ENCODE measurements at regions not wholly inside any gene's neighbourhood (a gene's known extent, or its start where the extent isn't known, plus 50 kb on each side); places are given as distances from the start of the nearest gene placed in this dataset.

- H3K36me3 ChIP-seq (ENCODE audit: insufficient read depth, low read length): no peaks in the 10 kb centered on the region
- POLR2A ChIA-PET (ENCODE audit: partially characterized antibody): interaction anchor here (0.8 to 3.6 kb wide), 23 partner anchors 10 to 189 kb away, joined by 3 to 19 read pairs (median 5); partner anchors contain the start of gene ZNF217
These were observed 157.4 kb upstream of the ZNF217 start for GRCh38 chr20:53750827-53751619.

GRCh38 chr20:53749499-53749898 lies 155.9 kb upstream of the ZNF217 start:
- CTCF ChIA-PET (ENCODE audit: partially characterized antibody): interaction anchor here (0.9 to 1.2 kb wide), 3 partner anchors 10 to 190 kb away, joined by 3 to 5 read pairs (median 4); no protein-coding TSS in a partner anchor
- H3K27me3 Mint-ChIP-seq: no peaks in the 10 kb centered on the region
- no peak overlapping the region for H3K4me3 Mint-ChIP-seq
- no peaks in the 10 kb centered on the region for H3K36me3 Mint-ChIP-seq
- no peaks in the 10 kb centered on the region for H3K27me3 ChIP-seq (ENCODE audit: insufficient read depth, low read length)
- peak overlapping the region in 6 of 7 donors; percentile 36 to 69 (median 51) for H3K27ac Mint-ChIP-seq
- no peaks in the 10 kb centered on the region for H3K9me3 Mint-ChIP-seq
- no peak overlapping the region for H3K4me3 ChIP-seq (ENCODE audit: low read length in 2 of 2)
- H3K4me1 ChIP-seq (ENCODE audit: insufficient read depth, low read length): peaks cover 48% of the 10 kb centered on the region
- no peak overlapping the region for H3K27ac ChIP-seq (ENCODE audit: low read depth, low read length)
- no peak for DNase-seq
- H3K4me1 Mint-ChIP-seq: peaks cover 43 to 57% (median 52%) of the 10 kb centered on the region in 4 donors
- POLR2A ChIA-PET (ENCODE audit: partially characterized antibody): interaction anchor here (1.0 to 3.6 kb wide), 5 partner anchors 9 to 107 kb away, joined by 3 to 19 read pairs (median 4); no protein-coding TSS in a partner anchor
- H3K9me3 ChIP-seq (ENCODE audit: control insufficient read depth in 1 of 2, low read length in 2 of 2): no peaks in the 10 kb centered on the region
- no peaks in the 10 kb centered on the region for H3K36me3 ChIP-seq (ENCODE audit: insufficient read depth, low read length)
- intact Hi-C loops (cut with micrococcal nuclease): no loop called here

More at GRCh38 chr20:53750827-53751619, 157.4 kb upstream of the ZNF217 start:
- H3K4me1 Mint-ChIP-seq: peaks cover 48 to 72% (median 63%) of the 10 kb centered on the region in 4 donors
- no peaks in the 10 kb centered on the region for H3K36me3 Mint-ChIP-seq
- intact Hi-C loops (cut with micrococcal nuclease): loop anchor here (1.0 to 5.0 kb wide), 6 partner anchors 44 to 173 kb away; no protein-coding TSS in a partner anchor
- H3K27ac ChIP-seq (ENCODE audit: low read depth, low read length): peak overlapping the region; percentile 55
- no peaks in the 10 kb centered on the region for H3K27me3 Mint-ChIP-seq
- H3K9me3 Mint-ChIP-seq: no peaks in the 10 kb centered on the region
- peak overlapping the region; percentile 86 to 98 (median 95) for H3K27ac Mint-ChIP-seq
- H3K4me1 ChIP-seq (ENCODE audit: insufficient read depth, low read length): peaks cover 63% of the 10 kb centered on the region
- peak in 4 of 5 donors; percentile 28 to 54 (median 40) for DNase-seq
- no peaks in the 10 kb centered on the region for H3K27me3 ChIP-seq (ENCODE audit: insufficient read depth, low read length)
- H3K4me3 Mint-ChIP-seq: peak overlapping the region in 7 of 8 donors; percentile 52 to 82 (median 76)
- no peaks in the 10 kb centered on the region for H3K9me3 ChIP-seq (ENCODE audit: control insufficient read depth in 1 of 2, low read length in 2 of 2)
- H3K4me3 ChIP-seq (ENCODE audit: low read length in 2 of 2): no peak overlapping the region
- CTCF ChIA-PET (ENCODE audit: partially characterized antibody): interaction anchor here (0.7 to 0.8 kb wide), 4 partner anchors 10 to 165 kb away, joined by 3 to 4 read pairs (median 3); no protein-coding TSS in a partner anchor

GRCh38 chr20:53748821-53749421 lies 155.3 kb upstream of the ZNF217 start:
- Histone ChIP-seq H3K9me3 (ENCODE audit: control insufficient read depth in 1 of 2, low read length in 2 of 2) (no peaks in the 10 kb centered on the region), H3K27me3 (ENCODE audit: insufficient read depth, low read length) (no peaks in the 10 kb centered on the region), H3K4me1 (ENCODE audit: insufficient read depth, low read length) (peaks cover 42% of the 10 kb centered on the region), H3K36me3 (ENCODE audit: insufficient read depth, low read length) (no peaks in the 10 kb centered on the region), H3K27ac (ENCODE audit: low read depth, low read length) (no peak overlapping the region), H3K4me3 (ENCODE audit: low read length in 2 of 2) (no peak overlapping the region)
- no peaks in the 10 kb centered on the region for H3K27me3 Mint-ChIP-seq
- H3K4me3 Mint-ChIP-seq: peak overlapping the region in 1 of 8 donors; percentile 5
- ChIA-PET CTCF (ENCODE audit: partially characterized antibody) (interaction anchor here (0.9 to 1.2 kb wide), 3 partner anchors 9 to 191 kb away, joined by 3 to 5 read pairs (median 4); no protein-coding TSS in a partner anchor), POLR2A (ENCODE audit: partially characterized antibody) (interaction anchor here (0.7 to 3.6 kb wide), 6 partner anchors 8 to 106 kb away, joined by 3 to 19 read pairs (median 4); no protein-coding TSS in a partner anchor)
- DNase-seq: peak in 1 of 5 donors; percentile 13
- peak overlapping the region; percentile 36 to 69 (median 47) for H3K27ac Mint-ChIP-seq
- intact Hi-C loops (cut with micrococcal nuclease): no loop called here
- peaks cover 37 to 51% (median 46%) of the 10 kb centered on the region in 4 donors for H3K4me1 Mint-ChIP-seq
- no peaks in the 10 kb centered on the region for H3K36me3 Mint-ChIP-seq
- H3K9me3 Mint-ChIP-seq: no peaks in the 10 kb centered on the region

GRCh38 chr20:53748176-53748575 lies 154.5 kb upstream of the ZNF217 start:
- no peak for DNase-seq
- H3K27me3 Mint-ChIP-seq: no peaks in the 10 kb centered on the region
- H3K4me3 Mint-ChIP-seq: no peak overlapping the region
- ChIA-PET POLR2A (ENCODE audit: partially characterized antibody) (interaction anchor here (0.7 to 3.6 kb wide), 3 partner anchors 8 to 105 kb away, joined by 3 to 19 read pairs (median 4); no protein-coding TSS in a partner anchor), CTCF (ENCODE audit: partially characterized antibody) (no interaction called here)
- H3K4me3 ChIP-seq (ENCODE audit: low read length in 2 of 2): no peak overlapping the region
- H3K27ac ChIP-seq (ENCODE audit: low read depth, low read length): no peak overlapping the region
- peaks cover 30 to 44% (median 39%) of the 10 kb centered on the region in 4 donors for H3K4me1 Mint-ChIP-seq
- no peaks in the 10 kb centered on the region for H3K36me3 ChIP-seq (ENCODE audit: insufficient read depth, low read length)
- intact Hi-C loops (cut with micrococcal nuclease): no loop called here
- peaks cover 35% of the 10 kb centered on the region for H3K4me1 ChIP-seq (ENCODE audit: insufficient read depth, low read length)
- H3K9me3 Mint-ChIP-seq: no peaks in the 10 kb centered on the region
- H3K36me3 Mint-ChIP-seq: no peaks in the 10 kb centered on the region
- no peaks in the 10 kb centered on the region for H3K27me3 ChIP-seq (ENCODE audit: insufficient read depth, low read length)
- peak overlapping the region in 4 of 7 donors; percentile 29 to 72 (median 41) for H3K27ac Mint-ChIP-seq
- H3K9me3 ChIP-seq (ENCODE audit: control insufficient read depth in 1 of 2, low read length in 2 of 2): no peaks in the 10 kb centered on the region

- Histone ChIP-seq H3K4me3 (ENCODE audit: low read length in 2 of 2) (no peak overlapping the region), H3K36me3 (ENCODE audit: insufficient read depth, low read length) (no peaks in the 10 kb centered on the region), H3K9me3 (ENCODE audit: control insufficient read depth in 1 of 2, low read length in 2 of 2) (no peaks in the 10 kb centered on the region), H3K27ac (ENCODE audit: low read depth, low read length) (no peak overlapping the region), H3K4me1 (ENCODE audit: insufficient read depth, low read length) (peaks cover 23% of the 10 kb centered on the region), H3K27me3 (ENCODE audit: insufficient read depth, low read length) (no peaks in the 10 kb centered on the region)
- ChIA-PET POLR2A (ENCODE audit: partially characterized antibody) (no interaction called here), CTCF (ENCODE audit: partially characterized antibody) (no interaction called here)
- Mint-ChIP-seq H3K9me3 (no peaks in the 10 kb centered on the region), H3K36me3 (no peaks in the 10 kb centered on the region), H3K4me3 (no peak overlapping the region), H3K27me3 (no peaks in the 10 kb centered on the region), H3K4me1 (peaks cover 24 to 30% (median 26%) of the 10 kb centered on the region in 4 donors), H3K27ac (peak overlapping the region in 2 of 7 donors; percentile 16 to 82)
- no peak for DNase-seq
- intact Hi-C loops (cut with micrococcal nuclease): no loop called here
These were observed 150.1 kb upstream of the ZNF217 start for GRCh38 chr20:53743607-53744260.

DNA sequence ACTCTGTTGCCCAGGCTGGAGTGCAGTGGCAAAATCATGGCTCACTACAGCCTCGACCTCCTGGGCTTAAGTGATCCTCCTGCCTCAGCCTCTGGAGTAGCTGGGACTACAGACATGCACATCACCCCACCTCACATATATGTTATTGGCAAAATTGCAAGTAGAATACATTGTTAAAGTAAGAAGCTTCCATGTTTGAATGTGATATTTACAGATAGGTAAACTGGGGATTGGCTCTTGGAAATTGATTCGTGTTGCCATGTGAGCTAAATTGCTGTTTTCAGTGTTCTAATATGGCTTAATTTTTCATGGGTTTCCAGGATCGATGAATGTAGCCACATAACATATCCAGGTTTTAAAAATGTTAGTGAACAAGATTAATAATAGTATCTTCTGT lies 149.0 kb upstream of the ZNF217 start:
- H3K27ac ChIP-seq (ENCODE audit: low read depth, low read length): no peak overlapping the region
- Mint-ChIP-seq H3K4me3 (no peak overlapping the region), H3K27ac (no peak overlapping the region), H3K36me3 (no peaks in the 10 kb centered on the region), H3K9me3 (no peaks in the 10 kb centered on the region), H3K27me3 (no peaks in the 10 kb centered on the region), H3K4me1 (peaks cover 20 to 29% (median 21%) of the 10 kb centered on the region in 4 donors)
- CTCF ChIA-PET (ENCODE audit: partially characterized antibody): no interaction called here
- peaks cover 22% of the 10 kb centered on the region for H3K4me1 ChIP-seq (ENCODE audit: insufficient read depth, low read length)
- no peaks in the 10 kb centered on the region for H3K9me3 ChIP-seq (ENCODE audit: control insufficient read depth in 1 of 2, low read length in 2 of 2)
- no peak for DNase-seq
- H3K4me3 ChIP-seq (ENCODE audit: low read length in 2 of 2): no peak overlapping the region
- no peaks in the 10 kb centered on the region for H3K27me3 ChIP-seq (ENCODE audit: insufficient read depth, low read length)
- H3K36me3 ChIP-seq (ENCODE audit: insufficient read depth, low read length): no peaks in the 10 kb centered on the region
- POLR2A ChIA-PET (ENCODE audit: partially characterized antibody): no interaction called here
- intact Hi-C loops (cut with micrococcal nuclease): no loop called here
